RCC 7860 (cell line): ENCODE measurements at regions not wholly inside any gene's neighbourhood (a gene's known extent, or its start where the extent isn't known, plus 50 kb on each side); places are given as distances from the start of the nearest gene placed in this dataset.
"Not testable (repeated sequence)": the region's sequence is repeated elsewhere in the genome, so short reads cannot be mapped to it uniquely, and the experiment has no call there.

Experiments used
- DNase-seq: peaks from one replicate; pipeline ENCODE4 v3.0.0-alpha.2; 2015; ENCODE audit warnings: low spot score
- FAIRE-seq: peaks from 2 replicates; lab custom pipeline; 2012; peaks lifted over from hg19 to GRCh38; lab: Jason Lieb, UNC

DNA sequence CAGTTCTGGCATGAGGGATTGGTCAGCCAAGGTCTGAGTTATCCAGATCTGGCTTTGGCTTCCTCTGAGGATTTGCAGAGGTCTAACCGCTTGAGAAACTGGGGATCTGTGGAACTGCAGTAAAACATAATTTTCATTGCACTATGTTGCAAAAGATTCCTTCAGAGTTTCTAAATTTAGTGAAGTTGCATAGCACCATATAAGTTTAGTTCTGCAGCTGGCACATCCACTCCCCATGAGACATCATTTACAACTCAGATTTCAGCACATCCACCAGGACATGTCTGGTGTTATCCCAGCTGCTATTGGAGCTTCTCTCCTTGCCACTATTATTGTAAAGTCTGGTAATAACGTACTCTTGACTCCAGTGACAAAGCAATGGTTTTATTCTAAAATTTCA is 181.5 kb downstream of the CWF19L2 start:
- DNase-seq = no peak
- FAIRE-seq = no peak

DNA sequence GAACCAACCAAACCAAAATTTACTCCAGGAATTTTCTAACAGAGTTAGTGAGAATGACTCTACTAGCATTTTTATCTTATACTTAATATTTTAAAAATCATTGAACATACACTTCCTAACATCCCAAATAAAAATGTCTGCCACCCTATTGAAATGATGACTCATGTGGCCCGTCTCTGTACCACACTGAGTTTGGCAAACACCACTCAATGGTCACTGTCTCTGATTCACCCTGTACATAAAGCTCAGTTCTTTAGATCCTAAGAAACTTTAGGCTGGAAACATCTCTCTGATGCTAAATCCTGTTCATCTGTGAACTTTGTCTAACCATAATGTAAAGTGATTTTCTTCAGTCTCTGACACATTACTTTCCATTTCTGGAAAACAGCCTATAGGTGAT is 182.0 kb downstream of the CWF19L2 start:
- DNase-seq (no peak), FAIRE-seq (no peak)

DNA sequence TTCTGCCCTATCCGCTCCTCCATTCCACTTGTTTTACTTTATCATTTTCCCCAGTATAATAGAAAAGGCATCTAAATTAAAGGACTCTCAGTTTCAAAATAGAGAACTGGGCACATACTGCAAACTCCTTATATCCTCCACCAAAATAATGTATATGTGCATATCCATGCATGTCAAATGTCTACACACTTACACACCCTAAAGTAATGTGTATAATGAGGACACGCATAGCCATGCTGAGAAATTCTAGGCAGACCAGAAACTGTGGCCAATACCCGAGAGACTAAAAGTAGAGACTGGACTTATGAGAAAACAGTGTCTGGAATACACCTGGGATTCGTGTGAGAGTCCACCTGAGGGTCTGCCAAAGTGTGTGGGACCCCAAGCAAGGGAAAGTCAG is 183.5 kb downstream of the CWF19L2 start:
- DNase-seq (no peak), FAIRE-seq (no peak)

DNA sequence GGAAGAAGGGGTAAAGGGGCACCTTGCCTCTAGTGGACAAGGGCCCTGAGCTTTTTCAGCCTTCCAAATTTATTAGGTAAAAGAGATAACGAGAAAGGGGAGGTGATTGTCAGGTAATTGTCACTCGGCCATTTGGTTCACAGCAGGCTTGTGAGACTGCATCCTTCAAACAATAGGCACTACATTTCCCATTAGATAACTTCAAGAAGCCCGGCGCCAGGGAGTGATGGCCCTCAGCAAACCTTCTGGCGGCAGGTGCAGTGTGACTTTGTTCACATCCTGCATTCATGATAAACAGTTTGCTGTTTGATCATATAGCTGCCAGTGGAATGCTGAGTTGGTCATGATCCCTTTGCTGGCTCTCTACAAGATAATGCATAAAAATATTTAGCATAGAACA is 185.1 kb downstream of the CWF19L2 start:
- FAIRE-seq = no peak

DNA sequence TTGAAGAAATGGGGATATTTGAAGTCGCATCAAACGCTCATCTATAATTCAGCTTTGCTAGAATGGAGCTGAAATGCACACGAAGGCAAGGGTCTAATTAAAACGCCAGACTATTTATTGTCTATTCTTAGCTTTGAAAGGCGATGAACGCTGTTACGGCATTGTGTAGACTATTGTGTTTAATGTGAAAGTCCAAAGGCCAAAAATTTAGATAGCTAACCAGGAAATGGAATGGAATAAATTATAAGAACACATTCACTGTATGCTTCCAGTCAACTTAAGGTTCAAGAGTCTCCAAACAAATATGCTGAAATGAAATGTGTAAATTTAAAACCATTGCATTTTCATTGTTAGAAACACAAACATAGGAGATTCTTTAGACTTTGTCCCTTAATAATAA is 186.2 kb downstream of the CWF19L2 start:
- FAIRE-seq (no peak), DNase-seq (no peak)

More for the DNA sequence above, 185.1 kb downstream of the CWF19L2 start:
- no peak for DNase-seq

DNA sequence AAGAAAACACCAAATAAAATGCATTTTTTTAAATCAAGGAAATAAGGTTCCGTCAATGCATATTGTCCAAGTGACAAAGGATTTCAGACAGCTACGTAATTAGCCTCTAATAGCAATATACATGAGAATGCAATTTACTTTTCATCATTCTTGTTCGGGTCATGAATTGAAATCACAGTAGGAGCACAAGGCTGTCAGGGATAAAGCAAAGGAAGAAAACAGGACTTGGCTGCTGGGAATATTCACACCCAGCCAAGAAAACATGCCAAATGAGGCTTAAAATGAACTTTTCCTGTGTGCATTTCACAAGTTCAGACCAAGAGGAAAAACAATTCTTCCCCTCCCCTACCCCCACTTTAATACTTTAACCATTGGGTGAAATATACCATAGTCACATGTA is 188.6 kb downstream of the CWF19L2 start:
- no peak for FAIRE-seq
- DNase-seq = no peak

DNA sequence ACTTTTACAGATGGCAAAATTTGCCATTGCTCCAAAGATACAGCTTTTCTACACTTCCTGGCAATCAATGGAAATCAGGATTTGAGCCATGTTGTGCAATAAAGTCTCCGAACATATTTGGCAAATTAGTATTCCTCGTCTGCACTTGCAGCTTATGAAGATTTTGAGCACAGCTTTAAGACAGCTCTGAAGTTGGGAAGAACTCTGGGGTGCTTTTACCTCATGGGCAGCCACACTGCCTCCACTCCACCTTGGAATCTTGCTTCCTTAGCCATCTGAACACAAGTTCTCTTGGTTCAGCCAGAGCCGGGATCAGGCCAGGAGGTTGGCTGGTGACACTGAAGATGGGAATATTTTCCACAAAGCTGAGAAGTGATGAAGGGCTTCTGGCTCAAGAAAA is 191.2 kb downstream of the CWF19L2 start:
- no peak for DNase-seq
- no peak for FAIRE-seq

DNA sequence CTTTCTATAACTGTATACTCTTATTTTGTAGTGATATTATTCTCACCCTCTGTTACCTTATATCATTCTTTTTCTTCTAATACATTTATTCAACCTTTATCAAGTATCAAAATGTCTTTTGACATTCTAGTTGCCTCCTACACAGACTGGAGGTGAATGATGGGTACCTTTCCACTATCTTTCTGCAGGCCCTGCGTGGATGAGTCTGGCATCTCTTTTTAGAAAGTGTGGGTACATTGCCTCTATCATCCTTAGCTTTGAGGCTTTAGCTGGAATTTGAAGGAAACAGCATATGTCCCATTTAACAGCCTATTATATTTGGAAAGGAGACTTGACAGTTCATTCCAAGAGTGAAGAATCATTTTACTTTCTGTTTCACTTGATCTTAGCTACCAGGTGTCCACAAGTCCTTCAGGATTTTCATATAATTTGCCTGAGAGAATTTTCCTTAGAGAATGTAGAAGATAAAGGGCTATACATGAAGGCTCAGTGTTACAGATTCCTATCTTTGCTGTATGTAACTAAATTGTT is 192.0 kb downstream of the CWF19L2 start:
- no peak for FAIRE-seq

DNA sequence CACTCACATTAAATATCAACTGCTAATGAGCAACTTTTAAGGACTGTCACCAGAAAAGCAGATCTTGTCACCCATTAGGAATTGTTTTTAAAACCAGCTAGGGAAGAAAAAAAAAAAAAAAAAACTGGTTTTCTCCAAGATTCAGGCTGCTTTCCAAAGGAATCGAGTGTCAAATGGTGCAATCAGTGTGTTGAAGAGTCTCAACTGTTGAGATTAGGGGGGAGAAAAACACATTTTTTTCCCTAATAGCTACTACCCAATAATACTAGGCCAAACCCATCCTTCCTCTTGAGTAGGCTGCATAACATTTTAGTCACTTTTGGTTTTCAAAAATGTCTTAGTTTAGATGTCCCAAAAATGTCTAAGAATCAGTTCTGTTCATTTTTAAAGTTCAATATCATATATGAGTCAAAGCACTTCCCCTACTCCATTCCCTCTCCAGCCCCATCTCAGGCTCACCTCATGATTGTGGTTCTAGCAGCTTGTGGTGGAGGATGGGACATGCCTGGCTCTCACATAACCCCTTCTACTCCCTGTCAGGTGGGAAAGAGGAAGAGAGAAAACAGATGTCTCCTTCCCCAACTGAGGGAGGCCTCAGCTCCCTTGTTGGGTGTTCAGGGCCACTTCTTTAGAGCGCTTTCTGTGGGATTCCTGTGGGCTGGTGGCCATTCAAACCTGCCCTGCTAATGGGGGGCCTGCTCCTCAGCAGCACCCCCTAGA is 193.6 kb downstream of the CWF19L2 start:
- FAIRE-seq (no peak), DNase-seq (no peak)

More for the DNA sequence above, 192.0 kb downstream of the CWF19L2 start:
- no peak for DNase-seq

DNA sequence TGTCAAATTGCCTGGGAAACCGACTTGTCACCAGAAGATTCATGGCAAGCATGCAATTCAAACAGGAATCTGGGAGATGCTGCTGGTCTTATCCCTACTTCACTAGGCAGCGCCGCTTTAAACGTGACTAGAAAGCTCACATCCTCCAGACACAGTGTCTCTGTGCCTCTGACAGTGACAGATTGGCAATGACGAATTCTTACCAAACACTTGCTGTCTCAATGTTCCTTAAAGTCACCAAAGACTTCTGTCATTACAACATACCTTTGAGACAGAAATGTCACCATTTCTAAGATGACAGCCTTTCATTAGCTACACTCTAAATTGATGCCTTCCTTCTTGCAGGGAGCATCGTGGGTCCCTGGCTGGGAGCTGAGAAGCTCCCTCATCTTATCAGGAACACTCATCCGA is 197.8 kb downstream of the CWF19L2 start:
- DNase-seq = no peak
- FAIRE-seq = no peak

DNA sequence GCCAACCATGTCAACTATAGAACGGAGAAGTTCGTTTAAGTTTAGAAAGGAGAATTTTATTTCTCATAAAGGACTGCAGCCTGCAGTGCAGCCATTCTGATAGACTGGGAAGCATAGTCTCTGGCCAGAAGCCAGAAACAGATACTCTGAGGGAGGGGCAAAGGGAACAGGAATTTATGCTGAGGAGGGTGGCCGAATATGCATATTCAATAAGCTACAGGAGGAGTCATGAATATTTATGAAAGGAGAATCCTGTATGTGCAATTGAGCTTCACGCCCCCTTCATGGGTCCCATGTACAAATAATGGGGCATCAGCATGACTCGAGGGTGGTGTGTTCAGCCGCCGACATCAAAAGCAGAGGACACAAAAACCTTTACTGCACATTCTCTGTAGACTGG is 199.9 kb downstream of the CWF19L2 start:
- DNase-seq (no peak), FAIRE-seq (no peak)

DNA sequence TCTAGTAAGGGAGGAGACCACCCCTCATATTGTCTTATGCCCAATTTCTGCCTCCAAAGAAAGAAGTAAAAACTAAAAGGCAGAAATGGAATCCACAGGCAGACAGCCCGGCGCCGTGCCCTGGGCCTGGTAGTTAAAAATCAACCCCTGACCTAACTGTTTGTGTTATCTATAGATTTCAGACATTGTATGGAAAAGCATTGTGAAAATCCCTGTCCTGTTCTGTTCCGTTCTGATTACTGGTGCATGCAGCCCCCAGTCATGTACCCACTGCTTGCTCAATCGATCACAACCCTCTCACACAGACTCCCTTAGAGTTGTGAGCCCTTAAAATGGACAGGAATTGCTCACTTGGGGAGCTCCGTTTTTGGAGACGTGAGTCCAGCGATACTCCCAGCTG is 204.0 kb downstream of the CWF19L2 start:
- FAIRE-seq, DNase-seq: not testable (repeated sequence)

DNA sequence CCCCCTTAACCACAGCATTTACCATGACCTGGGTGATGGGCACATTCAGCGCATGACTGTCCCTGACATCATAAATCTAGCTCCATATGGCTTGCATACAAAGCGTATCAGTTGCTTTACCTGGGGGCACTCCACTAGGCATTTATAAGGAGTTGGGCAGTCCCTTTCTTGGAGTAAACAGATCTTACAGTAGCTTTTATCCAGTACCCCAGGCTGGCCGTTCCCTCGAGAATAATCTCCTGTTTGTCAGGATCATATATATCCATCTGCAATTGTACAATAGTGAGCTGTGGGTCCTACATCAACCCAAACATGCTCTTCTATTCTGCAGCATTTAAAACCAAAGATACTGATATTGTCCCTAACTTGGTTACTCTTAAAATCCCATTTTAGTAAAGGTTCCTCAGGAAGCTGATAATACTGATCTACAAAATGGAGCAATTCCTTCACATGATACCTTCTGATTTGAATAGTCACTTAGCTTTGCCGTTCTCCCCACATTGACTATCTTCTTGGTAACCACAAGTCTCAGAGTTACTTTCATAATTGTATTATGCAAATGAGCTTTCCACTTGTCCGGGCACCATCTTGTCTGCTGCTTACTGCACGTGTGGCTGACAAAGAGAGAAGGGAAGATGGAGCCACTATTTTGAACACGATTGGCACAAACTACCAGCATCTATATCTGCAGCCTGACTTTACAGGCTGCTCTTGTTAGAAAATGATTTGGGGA is 205.0 kb downstream of the CWF19L2 start:
- DNase-seq (no peak), FAIRE-seq (no peak)

DNA sequence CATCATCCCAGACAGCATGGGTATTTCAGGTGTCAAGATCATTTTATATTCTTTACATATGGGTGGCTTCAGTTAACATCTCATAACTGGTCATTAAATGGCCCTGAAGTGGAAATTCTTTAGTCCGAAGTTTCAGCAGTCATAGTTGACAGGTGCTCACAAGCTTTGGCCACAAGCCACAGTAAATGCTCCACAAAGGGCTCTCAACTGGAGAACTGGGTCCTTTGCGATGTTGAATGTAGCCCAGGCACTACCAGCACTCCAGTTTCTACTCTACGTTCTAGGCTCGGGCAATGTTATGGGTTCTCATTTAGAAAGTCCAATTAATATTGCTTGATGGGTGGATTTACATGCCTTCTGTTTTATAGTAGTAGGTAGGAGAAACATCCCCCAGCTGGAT is 206.3 kb downstream of the CWF19L2 start:
- FAIRE-seq (no peak), DNase-seq (no peak)

DNA sequence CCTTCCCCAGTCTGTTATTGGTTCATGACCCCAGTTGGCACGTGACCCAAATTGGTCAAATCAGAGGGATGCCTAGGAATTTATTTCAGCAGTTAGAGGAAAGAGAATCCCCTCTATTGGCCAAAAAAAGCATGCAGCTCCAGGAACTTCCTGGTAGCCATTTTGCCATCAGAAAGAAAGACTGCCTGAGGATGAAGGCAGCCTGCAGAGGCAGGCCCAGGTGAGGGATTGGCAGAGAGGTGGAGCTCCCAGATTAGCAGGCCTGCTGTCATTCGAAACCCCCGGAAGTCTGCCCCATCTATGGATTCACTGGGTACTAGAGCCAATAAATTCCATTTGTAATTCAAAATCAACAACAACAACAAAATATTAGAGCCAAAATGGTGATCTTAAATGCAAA is 207.6 kb downstream of the CWF19L2 start:
- no peak for DNase-seq
- no peak for FAIRE-seq

DNA sequence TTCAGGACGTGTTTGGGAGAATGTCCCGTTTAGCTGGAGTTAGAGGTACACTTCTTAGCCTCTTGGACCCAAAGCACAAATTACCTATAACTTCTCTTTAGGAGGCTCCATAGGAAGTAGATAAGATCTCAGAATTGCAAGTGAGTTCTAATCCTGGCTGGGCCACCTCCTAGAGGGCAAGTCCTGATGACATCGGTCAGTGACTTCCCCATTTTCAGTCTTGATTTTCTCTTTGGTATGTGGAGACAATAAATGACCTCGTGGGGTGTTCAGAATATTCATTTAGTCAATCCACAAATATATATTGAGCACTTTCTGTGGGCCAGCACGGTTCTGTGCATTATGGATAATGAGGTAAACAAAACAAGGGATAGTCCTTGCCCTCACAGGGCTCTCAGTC is 208.6 kb downstream of the CWF19L2 start:
- DNase-seq = no peak
- no peak for FAIRE-seq

DNA sequence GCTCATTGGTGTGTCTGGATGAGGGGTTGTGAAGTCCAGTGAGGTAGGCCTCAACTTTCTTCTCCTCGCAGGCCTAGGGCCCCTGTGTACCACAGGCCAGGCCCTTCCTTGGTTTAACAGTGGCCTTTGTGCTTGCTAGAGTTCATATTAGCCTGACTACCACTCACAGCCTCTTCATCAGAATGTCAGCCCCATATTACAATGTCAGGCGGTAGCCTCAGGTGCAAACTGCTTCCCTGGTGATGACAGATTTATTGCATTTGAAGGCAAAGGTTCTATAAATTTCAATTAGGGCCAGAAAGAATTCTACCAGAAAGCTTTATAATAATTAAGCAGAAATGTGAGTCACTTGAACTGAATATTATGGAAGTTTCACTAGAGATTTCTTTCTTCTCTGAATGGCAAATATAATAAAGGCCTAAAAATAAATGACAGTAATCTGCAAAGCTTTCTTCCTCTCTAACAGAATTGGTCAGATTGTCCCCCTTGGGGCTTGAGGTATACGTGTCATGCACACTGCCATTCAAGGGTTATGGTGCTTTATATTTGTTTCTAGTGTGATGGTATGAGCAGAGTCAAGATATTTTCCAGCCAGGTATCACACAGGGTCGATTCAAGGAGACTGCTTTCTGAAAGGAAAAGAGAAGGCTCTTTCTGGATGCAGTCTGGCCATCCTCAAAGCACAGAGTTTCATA is 210.3 kb downstream of the CWF19L2 start:
- no peak for FAIRE-seq
- no peak for DNase-seq

DNA sequence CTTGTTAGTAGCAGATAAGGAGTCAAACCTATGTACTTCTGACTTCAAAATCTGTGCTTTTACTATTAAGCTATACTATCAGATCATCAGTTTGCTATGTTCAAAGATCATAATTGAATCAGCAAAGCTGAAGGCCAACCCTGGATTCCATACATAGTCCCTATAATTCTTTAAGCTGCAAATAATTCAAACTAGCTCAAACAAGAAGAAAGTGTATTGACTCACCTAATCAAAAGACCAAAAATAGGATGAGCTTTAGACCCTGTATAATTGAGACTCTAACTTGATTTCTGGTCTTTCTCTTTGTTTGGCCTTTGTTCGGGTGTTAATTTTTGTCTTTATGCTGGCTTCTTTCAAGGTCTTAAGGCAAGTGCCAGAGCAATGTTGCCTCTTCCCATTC is 213.7 kb downstream of the CWF19L2 start:
- no peak for FAIRE-seq

DNA sequence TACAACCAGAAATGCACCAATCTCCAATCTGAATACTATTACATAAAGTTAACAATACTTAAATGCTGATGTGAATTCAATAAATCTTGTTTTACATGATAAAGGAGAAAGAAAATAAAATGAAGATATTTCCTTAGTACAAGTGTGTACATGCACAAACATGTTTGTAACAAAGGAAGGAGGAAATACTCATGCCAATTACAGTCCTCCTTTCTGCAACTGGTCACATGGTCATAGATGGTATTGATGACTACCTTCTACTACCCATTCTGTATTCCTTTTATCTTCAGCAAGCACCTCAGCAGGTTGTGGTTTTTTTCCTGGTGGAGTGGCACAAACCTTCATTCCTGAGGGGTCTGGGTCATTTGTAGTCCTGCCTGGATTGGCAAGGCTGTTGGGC is 214.2 kb upstream of the GUCY1A2 start:
- DNase-seq = no peak
- FAIRE-seq = no peak

More for the DNA sequence above, 213.7 kb downstream of the CWF19L2 start:
- no peak for DNase-seq

DNA sequence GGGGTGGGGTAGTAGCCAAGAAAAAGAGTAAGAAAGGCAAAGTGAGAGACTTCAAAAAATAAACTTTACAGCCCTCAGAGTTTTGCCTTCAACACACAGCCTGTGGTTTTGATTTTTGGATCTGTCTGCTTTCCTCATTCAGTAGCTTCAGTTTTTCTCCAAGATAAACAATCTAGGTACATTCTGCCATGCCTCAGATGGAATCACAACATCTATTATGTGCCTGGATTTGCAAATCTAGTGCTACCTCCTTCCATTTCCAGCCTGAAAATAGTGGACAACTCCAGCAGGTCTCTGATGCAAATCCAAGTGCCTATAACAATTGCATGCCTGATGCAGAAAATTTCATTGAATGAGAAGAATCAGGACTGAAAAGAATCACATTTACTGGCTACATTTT is 206.6 kb upstream of the GUCY1A2 start:
- FAIRE-seq (no peak), DNase-seq (no peak)

DNA sequence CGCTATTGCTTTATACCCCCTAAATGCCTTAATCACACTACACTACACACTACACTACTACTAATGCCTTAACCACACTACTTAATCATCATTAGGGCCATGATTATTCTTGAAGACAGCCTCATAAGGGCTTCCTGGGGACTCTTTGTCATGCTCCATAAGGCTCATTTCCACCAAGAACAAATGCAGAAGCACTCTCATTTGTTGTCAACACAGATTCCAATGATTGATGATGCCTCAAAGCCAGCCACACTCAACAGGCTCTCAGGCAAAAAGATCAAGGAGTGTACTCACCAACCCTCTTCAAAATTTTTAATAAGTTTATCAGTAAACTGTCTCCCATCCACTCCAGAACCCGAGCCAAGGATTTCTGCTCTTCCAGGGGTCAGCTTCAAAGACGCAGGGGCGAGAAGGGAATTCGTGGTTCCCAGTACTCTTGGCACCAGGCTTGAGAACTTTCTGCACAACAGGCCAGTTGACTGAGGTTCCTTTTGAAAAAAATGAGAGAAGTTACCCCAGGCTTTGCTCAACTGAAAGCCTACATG is 204.7 kb upstream of the GUCY1A2 start:
- DNase-seq (no peak), FAIRE-seq (no peak)
